ENCODE measurements at regions not wholly inside any gene's neighbourhood (a gene's known extent, or its start where the extent isn't known, plus 50 kb on each side); places are given as distances from the start of the nearest gene placed in this dataset.

GRCh38 chr2:14760169-14760568 is 127.7 kb downstream of the LRATD1 start:
- H3K27me3 ChIP-seq (ENCODE audit: insufficient read depth, low read length, poor library complexity) = no peaks in the 10 kb centered on the region
- no peaks in the 10 kb centered on the region for H3K36me3 ChIP-seq (ENCODE audit: insufficient read depth, low read length)
- TF ChIP-seq CTCF (IDR thresholded peaks at IDR 0.05; ENCODE audit: borderline replicate concordance, extremely low read depth, low read length, poor library complexity, severe bottlenecking) = no peak
- no peak for TF ChIP-seq EZH2 (IDR thresholded peaks at IDR 0.05; ENCODE audit: borderline replicate concordance, low read depth, low read length, severe bottlenecking)

DNA sequence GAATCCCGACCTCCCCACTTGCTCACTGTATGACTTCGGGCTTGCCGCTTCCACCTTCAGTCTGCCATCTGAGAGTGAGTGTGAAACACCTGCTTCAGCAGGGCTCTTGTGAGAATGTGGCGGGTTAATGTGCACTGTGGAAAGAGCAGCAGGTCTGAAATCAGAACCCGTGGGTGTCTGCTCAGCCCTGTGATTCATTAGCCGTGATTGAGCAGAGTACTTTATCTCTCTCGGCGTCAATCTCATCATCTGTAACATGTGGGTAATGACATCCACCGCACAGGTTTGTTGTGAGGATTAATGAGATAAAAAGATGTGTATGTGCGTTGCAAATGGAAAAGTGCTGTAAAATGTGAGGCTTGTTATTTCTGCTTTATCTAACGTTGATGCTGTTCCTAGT is 128.6 kb downstream of the LRATD1 start:
- TF ChIP-seq EZH2 (IDR thresholded peaks at IDR 0.05; ENCODE audit: borderline replicate concordance, low read depth, low read length, severe bottlenecking) = no peak
- no peak for TF ChIP-seq CTCF (IDR thresholded peaks at IDR 0.05; ENCODE audit: borderline replicate concordance, extremely low read depth, low read length, poor library complexity, severe bottlenecking)
- H3K4me3 ChIP-seq (ENCODE audit: low read depth in 1 of 2, low read length in 2 of 2) = no peak overlapping the region
- DNase-seq (no peak), ATAC-seq (ENCODE audit: insufficient read depth, low read depth) (no peak)
- no peaks in the 10 kb centered on the region for H3K79me2 ChIP-seq (ENCODE audit: insufficient read depth, low read length)
- H3K4me2 ChIP-seq (ENCODE audit: insufficient read depth, low read length) = no peak overlapping the region
- no peak overlapping the region for H3K9ac ChIP-seq (ENCODE audit: low read depth, low read length)
- no peaks in the 10 kb centered on the region for H3K36me3 ChIP-seq (ENCODE audit: insufficient read depth, low read length)
- no peaks in the 10 kb centered on the region for H3K4me1 ChIP-seq (ENCODE audit: insufficient read depth, low read length)
- H3K9me3 ChIP-seq (ENCODE audit: insufficient read depth, low read length, severe bottlenecking) = no peaks in the 10 kb centered on the region
- no peak overlapping the region for H3K27ac ChIP-seq (ENCODE audit: low read length)
- no peaks in the 10 kb centered on the region for H3K27me3 ChIP-seq (ENCODE audit: insufficient read depth, low read length, poor library complexity)
- H2AFZ ChIP-seq (ENCODE audit: low read depth, low read length) = no peak overlapping the region
- no peaks in the 10 kb centered on the region for H4K20me1 ChIP-seq (ENCODE audit: insufficient read depth, low read length)

More at GRCh38 chr2:14760169-14760568, 127.7 kb downstream of the LRATD1 start:
- ATAC-seq (ENCODE audit: insufficient read depth, low read depth) (no peak), DNase-seq (no peak)
- no peaks in the 10 kb centered on the region for H3K4me1 ChIP-seq (ENCODE audit: insufficient read depth, low read length)
- H3K9me3 ChIP-seq (ENCODE audit: insufficient read depth, low read length, severe bottlenecking) = no peaks in the 10 kb centered on the region
- H3K9ac ChIP-seq (ENCODE audit: low read depth, low read length) = no peak overlapping the region
- H3K4me2 ChIP-seq (ENCODE audit: insufficient read depth, low read length) = no peak overlapping the region
- H3K27ac ChIP-seq (ENCODE audit: low read length) = no peak overlapping the region
- no peaks in the 10 kb centered on the region for H3K79me2 ChIP-seq (ENCODE audit: insufficient read depth, low read length)
- H4K20me1 ChIP-seq (ENCODE audit: insufficient read depth, low read length) = no peaks in the 10 kb centered on the region
- H2AFZ ChIP-seq (ENCODE audit: low read depth, low read length) = no peak overlapping the region
- no peak overlapping the region for H3K4me3 ChIP-seq (ENCODE audit: low read depth in 1 of 2, low read length in 2 of 2)

DNA sequence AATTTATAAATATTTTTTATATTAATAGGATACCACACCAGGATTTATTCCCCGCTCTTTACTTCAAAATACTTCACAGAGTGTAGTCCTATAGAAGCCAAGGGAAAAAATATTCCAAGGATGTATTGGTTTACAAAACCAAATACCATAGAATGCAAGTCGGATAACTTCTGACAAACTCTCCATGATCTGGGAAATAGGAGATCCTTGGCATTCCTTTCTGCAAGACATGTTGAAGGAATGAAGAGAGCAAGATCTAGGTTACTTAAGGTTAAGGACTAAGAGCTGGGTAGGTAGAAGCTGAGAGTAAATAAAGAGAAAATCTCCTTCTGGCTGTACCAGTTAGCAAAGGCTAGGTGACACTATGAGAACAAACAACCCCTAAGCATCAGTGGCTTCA is 141.2 kb downstream of the LRATD1 start:
- Histone ChIP-seq H3K9me3 (ENCODE audit: insufficient read depth, low read length, severe bottlenecking) (no peaks in the 10 kb centered on the region), H3K79me2 (ENCODE audit: insufficient read depth, low read length) (no peaks in the 10 kb centered on the region), H3K27ac (ENCODE audit: low read length) (no peak overlapping the region), H3K27me3 (ENCODE audit: insufficient read depth, low read length, poor library complexity) (no peaks in the 10 kb centered on the region), H3K4me3 (ENCODE audit: low read depth in 1 of 2, low read length in 2 of 2) (no peak overlapping the region), H4K20me1 (ENCODE audit: insufficient read depth, low read length) (no peaks in the 10 kb centered on the region), H3K4me1 (ENCODE audit: insufficient read depth, low read length) (no peaks in the 10 kb centered on the region), H2AFZ (ENCODE audit: low read depth, low read length) (no peak overlapping the region), H3K4me2 (ENCODE audit: insufficient read depth, low read length) (no peak overlapping the region), H3K36me3 (ENCODE audit: insufficient read depth, low read length) (no peaks in the 10 kb centered on the region), H3K9ac (ENCODE audit: low read depth, low read length) (no peak overlapping the region)
- DNase-seq (no peak), ATAC-seq (ENCODE audit: insufficient read depth, low read depth) (no peak)
- TF ChIP-seq EZH2 (IDR thresholded peaks at IDR 0.05; ENCODE audit: borderline replicate concordance, low read depth, low read length, severe bottlenecking) (no peak), CTCF (IDR thresholded peaks at IDR 0.05; ENCODE audit: borderline replicate concordance, extremely low read depth, low read length, poor library complexity, severe bottlenecking) (no peak)

- no peaks in the 10 kb centered on the region for H3K4me1 ChIP-seq (ENCODE audit: insufficient read depth, low read length)
- no peaks in the 10 kb centered on the region for H3K9me3 ChIP-seq (ENCODE audit: insufficient read depth, low read length, severe bottlenecking)
- DNase-seq (no peak), ATAC-seq (ENCODE audit: insufficient read depth, low read depth) (no peak)
- no peaks in the 10 kb centered on the region for H3K27me3 ChIP-seq (ENCODE audit: insufficient read depth, low read length, poor library complexity)
- TF ChIP-seq EZH2 (IDR thresholded peaks at IDR 0.05; ENCODE audit: borderline replicate concordance, low read depth, low read length, severe bottlenecking) (no peak), CTCF (IDR thresholded peaks at IDR 0.05; ENCODE audit: borderline replicate concordance, extremely low read depth, low read length, poor library complexity, severe bottlenecking) (no peak)
- no peak overlapping the region for H3K27ac ChIP-seq (ENCODE audit: low read length)
- no peak overlapping the region for H2AFZ ChIP-seq (ENCODE audit: low read depth, low read length)
- H4K20me1 ChIP-seq (ENCODE audit: insufficient read depth, low read length) = no peaks in the 10 kb centered on the region
- H3K4me2 ChIP-seq (ENCODE audit: insufficient read depth, low read length) = no peak overlapping the region
- H3K36me3 ChIP-seq (ENCODE audit: insufficient read depth, low read length) = no peaks in the 10 kb centered on the region
- H3K4me3 ChIP-seq (ENCODE audit: low read depth in 1 of 2, low read length in 2 of 2) = no peak overlapping the region
- no peak overlapping the region for H3K9ac ChIP-seq (ENCODE audit: low read depth, low read length)
- no peaks in the 10 kb centered on the region for H3K79me2 ChIP-seq (ENCODE audit: insufficient read depth, low read length)
Measured at GRCh38 chr2:14774436-14774968, 142.0 kb downstream of the LRATD1 start.
